ENCODE measurements at regions not wholly inside any gene's neighbourhood (a gene's known extent, or its start where the extent isn't known, plus 50 kb on each side); places are given as distances from the start of the nearest gene placed in this dataset.

DNA sequence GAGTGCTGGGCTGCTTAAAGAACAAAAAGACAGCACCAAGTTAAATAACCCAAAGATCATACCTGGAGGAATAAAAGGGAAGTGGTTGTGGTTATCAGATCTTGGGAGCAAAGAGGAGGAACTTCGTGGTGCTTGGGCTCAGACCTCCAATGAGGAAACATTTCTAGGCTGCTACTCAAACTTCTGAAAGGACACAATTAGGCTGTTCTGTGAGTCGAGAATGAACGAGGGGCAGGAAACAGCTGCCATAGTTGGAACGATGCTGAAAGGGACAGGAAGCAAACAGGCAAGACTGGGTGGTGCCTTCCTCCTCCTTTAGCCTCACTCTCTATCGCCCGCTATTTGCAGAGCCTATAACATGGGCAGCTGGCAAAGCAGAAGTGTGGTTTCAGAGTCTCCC, 276.3 kb upstream of the ARRDC4 start:
- TF ChIP-seq POLR2A (IDR thresholded peaks at IDR 0.05) (no peak), CTCF (IDR thresholded peaks at IDR 0.05) (no peak)
